ENCODE measurements at regions not wholly inside any gene's neighbourhood (a gene's known extent, or its start where the extent isn't known, plus 50 kb on each side); places are given as distances from the start of the nearest gene placed in this dataset.

DNA sequence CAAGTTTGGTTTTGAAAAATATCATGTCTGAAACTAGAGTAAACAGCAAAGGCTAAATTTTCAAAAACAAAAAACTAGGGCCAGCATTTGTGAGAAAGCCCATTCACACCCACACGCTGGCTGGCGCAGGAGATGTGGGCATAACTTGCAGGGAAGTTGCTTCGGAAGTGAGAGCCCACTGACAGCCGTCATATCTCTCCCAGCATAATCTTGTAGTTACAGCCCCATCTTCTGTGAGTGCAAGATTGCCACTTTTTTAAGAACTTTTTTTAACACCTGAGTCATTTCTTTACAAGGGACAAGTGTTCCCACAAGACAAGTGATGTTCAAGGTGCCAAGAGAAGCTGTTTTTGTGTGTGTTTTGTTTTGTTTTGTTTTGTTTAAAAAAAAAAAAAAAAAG, 212.5 kb upstream of the CNR1 start:
- dilution Hi-C loops (cut with MboI; ENCODE audit: extremely low pct_ligation_motif_present, low sequenced_read_pairs): no loop called here
- DNase-seq (ENCODE audit: low read depth, low spot score) (no peak), FAIRE-seq (no peak)
- H3K36me3 ChIP-seq (ENCODE audit: control insufficient read depth in 2 of 2, extremely low read depth in 1 of 2, insufficient read depth in 2 of 2, low read length in 2 of 2): no peaks in the 10 kb centered on the region
- no peaks in the 10 kb centered on the region for H3K27me3 ChIP-seq (ENCODE audit: control insufficient read depth, extremely low read depth, insufficient read depth, low read length)
- no peaks in the 10 kb centered on the region for H3K9me1 ChIP-seq (ENCODE audit: control insufficient read depth, extremely low read depth, insufficient read depth, low read length)
- no peaks in the 10 kb centered on the region for H3K79me2 ChIP-seq (ENCODE audit: control insufficient read depth, insufficient read depth, low read length)
- TF ChIP-seq, protein P1, sequence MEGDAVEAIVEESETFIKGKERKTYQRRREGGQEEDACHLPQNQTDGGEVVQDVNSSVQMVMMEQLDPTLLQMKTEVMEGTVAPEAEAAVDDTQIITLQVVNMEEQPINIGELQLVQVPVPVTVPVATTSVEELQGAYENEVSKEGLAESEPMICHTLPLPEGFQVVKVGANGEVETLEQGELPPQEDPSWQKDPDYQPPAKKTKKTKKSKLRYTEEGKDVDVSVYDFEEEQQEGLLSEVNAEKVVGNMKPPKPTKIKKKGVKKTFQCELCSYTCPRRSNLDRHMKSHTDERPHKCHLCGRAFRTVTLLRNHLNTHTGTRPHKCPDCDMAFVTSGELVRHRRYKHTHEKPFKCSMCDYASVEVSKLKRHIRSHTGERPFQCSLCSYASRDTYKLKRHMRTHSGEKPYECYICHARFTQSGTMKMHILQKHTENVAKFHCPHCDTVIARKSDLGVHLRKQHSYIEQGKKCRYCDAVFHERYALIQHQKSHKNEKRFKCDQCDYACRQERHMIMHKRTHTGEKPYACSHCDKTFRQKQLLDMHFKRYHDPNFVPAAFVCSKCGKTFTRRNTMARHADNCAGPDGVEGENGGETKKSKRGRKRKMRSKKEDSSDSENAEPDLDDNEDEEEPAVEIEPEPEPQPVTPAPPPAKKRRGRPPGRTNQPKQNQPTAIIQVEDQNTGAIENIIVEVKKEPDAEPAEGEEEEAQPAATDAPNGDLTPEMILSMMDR (optimal IDR thresholded peaks at IDR 0.05 in 1 of 3, IDR thresholded peaks at IDR 0.05 in 1 of 3, conservative IDR thresholded peaks at IDR 0.05 in 1 of 3; ENCODE audit: extremely low read depth in 1 of 3, insufficient read depth in 2 of 3, low read length in 3 of 3): no peak
- TF ChIP-seq EZH2 (IDR thresholded peaks at IDR 0.05; ENCODE audit: low read length): no peak
- H4K20me1 ChIP-seq (ENCODE audit: control insufficient read depth, extremely low read depth, insufficient read depth, low read length): no peaks in the 10 kb centered on the region
- peaks cover 9% of the 10 kb centered on the region for H3K4me1 ChIP-seq (ENCODE audit: control insufficient read depth, extremely low read depth, insufficient read depth, low read length)
- H3K27ac ChIP-seq (ENCODE audit: control insufficient read depth, insufficient read depth, low read length): no peak overlapping the region
- no peak overlapping the region for H2AFZ ChIP-seq (ENCODE audit: control insufficient read depth, low read length)
- no peak overlapping the region for H3K4me3 ChIP-seq (ENCODE audit: control insufficient read depth in 2 of 3, extremely low read depth in 1 of 3, insufficient read depth in 2 of 3, low read depth in 1 of 3, low read length in 3 of 3)
- no peaks in the 10 kb centered on the region for H3K9me3 ChIP-seq (ENCODE audit: control insufficient read depth, low read depth, low read length)
- H3K4me2 ChIP-seq (ENCODE audit: control insufficient read depth, extremely low read depth, insufficient read depth, low read depth, low read length): no peak overlapping the region
- H3K9ac ChIP-seq (ENCODE audit: control insufficient read depth, extremely low read depth, insufficient read depth, low read length): no peak overlapping the region

- peaks cover 9% of the 10 kb centered on the region for H3K4me1 ChIP-seq (ENCODE audit: control insufficient read depth, extremely low read depth, insufficient read depth, low read length)
- no peaks in the 10 kb centered on the region for H3K79me2 ChIP-seq (ENCODE audit: control insufficient read depth, insufficient read depth, low read length)
- no peak overlapping the region for H3K4me2 ChIP-seq (ENCODE audit: control insufficient read depth, extremely low read depth, insufficient read depth, low read depth, low read length)
- no peaks in the 10 kb centered on the region for H4K20me1 ChIP-seq (ENCODE audit: control insufficient read depth, extremely low read depth, insufficient read depth, low read length)
- DNase-seq (ENCODE audit: low read depth, low spot score) (no peak), FAIRE-seq (no peak)
- H3K4me3 ChIP-seq (ENCODE audit: control insufficient read depth in 2 of 3, extremely low read depth in 1 of 3, insufficient read depth in 2 of 3, low read depth in 1 of 3, low read length in 3 of 3): no peak overlapping the region
- H3K36me3 ChIP-seq (ENCODE audit: control insufficient read depth in 2 of 2, extremely low read depth in 1 of 2, insufficient read depth in 2 of 2, low read length in 2 of 2): no peaks in the 10 kb centered on the region
- H2AFZ ChIP-seq (ENCODE audit: control insufficient read depth, low read length): no peak overlapping the region
- no peak overlapping the region for H3K9ac ChIP-seq (ENCODE audit: control insufficient read depth, extremely low read depth, insufficient read depth, low read length)
- no peaks in the 10 kb centered on the region for H3K9me1 ChIP-seq (ENCODE audit: control insufficient read depth, extremely low read depth, insufficient read depth, low read length)
- H3K27me3 ChIP-seq (ENCODE audit: control insufficient read depth, extremely low read depth, insufficient read depth, low read length): no peaks in the 10 kb centered on the region
- dilution Hi-C loops (cut with MboI; ENCODE audit: extremely low pct_ligation_motif_present, low sequenced_read_pairs): no loop called here
- TF ChIP-seq, protein P1 (optimal IDR thresholded peaks at IDR 0.05 in 1 of 3, IDR thresholded peaks at IDR 0.05 in 1 of 3, conservative IDR thresholded peaks at IDR 0.05 in 1 of 3; ENCODE audit: extremely low read depth in 1 of 3, insufficient read depth in 2 of 3, low read length in 3 of 3): no peak
- TF ChIP-seq EZH2 (IDR thresholded peaks at IDR 0.05; ENCODE audit: low read length): no peak
- no peaks in the 10 kb centered on the region for H3K9me3 ChIP-seq (ENCODE audit: control insufficient read depth, low read depth, low read length)
- no peak overlapping the region for H3K27ac ChIP-seq (ENCODE audit: control insufficient read depth, insufficient read depth, low read length)
Observed at GRCh38 chr6:88377976-88378568, 211.9 kb upstream of the CNR1 start.
